HG02610 (cell line): ENCODE measurements at regions not wholly inside any gene's neighbourhood (a gene's known extent, or its start where the extent isn't known, plus 50 kb on each side); places are given as distances from the start of the nearest gene placed in this dataset.

Source experiments
- ATAC-seq: cut with Tn5 transposase; IDR thresholded peaks from one replicate; pipeline ENCODE4 v1.9.1; 2021; ENCODE audit warnings: mild to moderate bottlenecking, moderate library complexity; ENCODE audit not compliant: unreplicated experiment

DNA sequence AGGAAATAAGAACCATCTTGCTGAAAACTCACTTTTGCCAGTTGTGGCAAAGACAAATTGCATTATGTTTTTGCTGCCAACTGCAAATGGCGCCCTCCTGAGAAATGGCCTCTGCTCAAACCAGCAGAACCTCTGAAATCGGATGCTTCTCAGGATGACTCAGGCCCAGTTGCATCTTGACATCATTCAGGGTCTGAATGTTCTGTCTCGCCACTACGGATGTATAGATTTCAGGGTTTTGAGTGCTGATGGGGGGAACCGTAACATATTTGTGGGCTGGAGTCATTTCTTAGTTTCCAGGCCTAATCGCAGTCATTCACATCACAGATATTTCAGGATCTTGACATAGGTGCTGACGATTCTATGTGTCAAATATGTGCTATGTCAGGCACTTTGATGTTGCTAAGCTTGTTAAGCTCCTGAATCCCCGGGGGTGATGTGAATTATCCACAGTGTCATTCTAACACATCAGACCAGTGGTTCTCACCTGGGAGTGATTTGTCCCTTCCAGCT, 207.1 kb downstream of the NFATC2 start:
- peak; percentile 41 for ATAC-seq

- no peak for ATAC-seq
Measured at GRCh38 chr20:51334609-51335008, 207.9 kb downstream of the NFATC2 start.

DNA sequence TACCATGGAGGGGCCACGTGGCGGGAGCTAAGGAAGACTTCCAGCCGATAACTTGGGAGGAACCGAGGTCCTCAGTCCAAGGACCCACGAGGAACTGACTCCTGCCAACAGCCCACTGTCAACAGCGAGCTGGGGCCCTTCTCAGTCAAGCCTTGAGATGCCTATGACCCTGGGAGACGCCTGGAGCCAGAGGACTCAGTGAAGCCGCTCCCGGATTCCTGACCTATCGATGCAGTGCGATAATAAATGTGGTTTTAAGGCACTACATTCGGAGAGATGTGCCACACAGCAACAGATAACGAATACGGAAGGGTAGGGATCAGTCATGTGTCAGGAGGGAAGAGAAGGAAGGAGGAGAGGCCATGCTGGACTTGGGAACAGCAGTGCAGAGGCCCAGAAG, 208.5 kb downstream of the NFATC2 start:
- ATAC-seq, result no peak

DNA sequence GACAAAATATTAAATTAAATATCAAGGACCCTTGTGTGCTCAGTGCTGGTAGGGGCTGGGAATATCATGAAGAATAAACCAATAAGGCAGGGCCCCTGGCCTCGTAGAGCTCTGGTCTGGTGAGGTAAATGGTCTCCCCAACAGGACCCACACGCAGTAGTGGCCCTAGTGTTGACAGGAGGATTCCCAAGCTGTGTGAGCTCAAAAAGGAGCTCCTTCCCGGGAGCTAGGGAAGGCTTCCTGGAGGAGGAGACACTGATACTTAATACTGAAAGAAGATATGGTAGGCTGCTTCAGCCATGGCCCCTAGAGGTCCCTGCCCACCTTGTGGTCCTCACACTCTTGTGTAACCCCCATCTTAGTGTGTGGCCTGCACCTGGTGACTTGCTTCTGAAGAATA, 209.1 kb downstream of the NFATC2 start:
- ATAC-seq, result no peak

DNA sequence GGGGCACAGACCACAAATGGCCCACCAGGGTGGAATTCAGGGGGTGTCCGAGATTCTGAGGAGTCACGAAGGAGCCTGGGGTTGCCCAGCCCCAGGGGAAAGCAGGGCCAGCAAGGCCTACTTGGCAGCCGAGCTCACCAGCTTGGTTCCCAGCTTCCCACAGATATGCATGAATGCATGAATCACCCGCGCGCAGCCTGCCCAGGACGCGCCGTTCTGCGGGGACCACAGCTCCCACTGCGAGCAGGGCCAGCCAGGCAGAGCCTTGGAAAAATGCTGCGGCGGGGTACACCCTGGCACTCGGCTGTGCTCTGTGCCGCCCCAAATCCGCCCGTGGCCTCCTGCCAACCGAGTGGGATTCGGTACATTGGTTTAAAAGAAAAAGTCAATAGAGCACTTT, 211.0 kb downstream of the NFATC2 start:
- ATAC-seq, result no peak

GRCh38 chr20:51329845-51330244, 212.7 kb downstream of the NFATC2 start:
- ATAC-seq, result no peak

DNA sequence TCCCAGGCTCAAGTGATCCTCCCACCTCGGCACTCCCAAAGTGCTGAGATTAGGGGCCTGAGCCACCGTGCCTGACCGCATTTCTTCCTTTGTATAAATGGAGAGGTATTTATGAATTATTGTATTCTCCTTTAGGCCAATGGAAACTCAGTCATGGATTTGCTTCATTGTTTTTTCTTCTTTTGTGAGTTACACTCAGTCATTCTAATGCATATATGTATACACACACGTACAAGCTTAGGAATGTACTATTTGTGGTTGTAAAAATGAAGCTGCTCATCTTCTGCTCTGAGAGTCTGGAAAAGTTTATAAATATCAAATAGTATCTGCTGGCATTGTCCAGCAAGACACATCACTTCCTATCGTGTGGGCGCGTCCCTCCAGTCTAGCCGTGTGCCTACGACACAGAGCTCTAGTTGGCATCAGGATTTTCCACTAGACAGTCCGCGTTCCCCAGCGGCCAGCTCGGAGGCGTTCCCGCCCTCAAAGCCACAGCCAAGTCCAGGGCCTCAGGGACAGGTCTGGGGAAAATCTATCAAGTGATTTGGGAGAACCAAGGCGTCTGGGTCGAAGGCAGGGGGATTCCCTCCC, 215.2 kb downstream of the NFATC2 start:
- ATAC-seq, result no peak

DNA sequence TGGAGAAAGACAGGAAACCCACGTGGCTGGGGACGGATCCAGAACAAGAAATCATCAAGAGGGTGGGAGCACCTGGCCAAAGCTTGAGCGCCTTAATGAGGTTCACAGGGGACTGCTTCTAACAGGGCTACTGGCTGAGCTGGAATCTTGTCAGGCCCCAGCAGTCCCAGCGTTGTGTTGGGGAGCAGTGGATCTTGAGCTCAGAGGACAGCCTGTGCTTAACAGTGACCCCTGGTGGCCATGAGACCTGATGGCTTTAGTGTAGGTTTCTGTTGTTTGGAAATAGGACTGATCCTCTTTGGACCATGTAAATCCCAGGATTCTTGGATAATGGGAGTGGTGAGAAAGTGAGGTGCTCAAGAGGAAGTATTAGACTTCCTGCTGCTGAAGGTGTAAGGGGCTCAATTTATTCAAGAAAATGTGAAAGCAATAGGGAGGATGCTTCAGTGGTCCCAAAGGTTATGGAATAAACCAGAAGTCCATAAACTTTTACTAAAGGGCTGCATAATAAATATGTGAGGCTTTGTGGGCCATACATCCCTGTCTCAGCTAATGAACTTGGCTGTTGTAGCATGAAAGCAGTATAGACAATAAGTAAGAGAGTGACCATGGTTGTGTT, 216.2 kb downstream of the NFATC2 start:
- ATAC-seq, result no peak

DNA sequence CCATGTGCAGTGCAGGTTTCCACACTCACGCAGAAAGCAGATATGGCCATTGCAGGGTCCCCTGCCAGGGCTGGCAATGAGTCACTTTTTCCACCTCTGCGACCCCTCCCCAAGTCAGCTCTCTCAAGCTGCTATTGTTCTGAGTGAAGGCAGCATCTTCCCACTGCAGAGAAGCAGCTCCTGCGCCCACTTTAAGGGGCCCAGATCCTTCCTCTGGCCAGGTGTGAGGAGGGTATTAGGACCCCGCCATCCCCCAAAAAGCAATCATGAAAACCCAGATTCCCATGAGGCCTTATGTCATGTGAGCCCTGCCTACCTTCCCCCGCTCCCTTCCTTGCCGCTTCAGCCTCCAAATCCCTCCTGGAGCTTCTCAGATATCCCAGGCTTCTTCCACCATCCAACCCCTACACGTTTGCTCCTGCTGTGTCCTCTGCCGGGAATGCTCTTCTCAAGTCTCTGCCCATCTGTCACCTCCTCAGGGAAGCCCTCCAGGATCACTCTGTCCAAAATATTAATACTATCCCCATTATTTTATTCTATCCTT, 220.3 kb downstream of the NFATC2 start:
- no peak for ATAC-seq

- no peak for ATAC-seq
Measured at GRCh38 chr20:51321343-51322163, 221.0 kb downstream of the NFATC2 start.

DNA sequence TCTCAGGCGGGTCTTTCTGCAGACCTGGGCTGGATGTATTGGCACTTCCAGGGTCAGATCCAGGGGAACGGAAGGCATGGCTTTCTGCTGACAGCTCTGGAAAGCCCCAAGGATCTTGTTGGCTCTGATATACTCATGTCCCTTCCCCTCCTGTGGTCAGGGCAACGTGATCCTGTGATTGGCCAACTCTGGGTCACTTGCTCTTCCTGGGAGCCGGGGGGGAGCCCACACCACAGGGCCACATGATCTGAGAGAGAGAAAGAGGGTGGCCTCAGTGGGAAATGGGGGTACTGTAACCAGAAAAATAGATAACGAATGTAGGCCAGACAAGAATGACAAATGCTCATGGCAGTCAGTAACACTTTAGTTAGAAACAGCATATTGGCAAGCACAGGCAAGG, 223.0 kb downstream of the NFATC2 start:
- no peak for ATAC-seq

DNA sequence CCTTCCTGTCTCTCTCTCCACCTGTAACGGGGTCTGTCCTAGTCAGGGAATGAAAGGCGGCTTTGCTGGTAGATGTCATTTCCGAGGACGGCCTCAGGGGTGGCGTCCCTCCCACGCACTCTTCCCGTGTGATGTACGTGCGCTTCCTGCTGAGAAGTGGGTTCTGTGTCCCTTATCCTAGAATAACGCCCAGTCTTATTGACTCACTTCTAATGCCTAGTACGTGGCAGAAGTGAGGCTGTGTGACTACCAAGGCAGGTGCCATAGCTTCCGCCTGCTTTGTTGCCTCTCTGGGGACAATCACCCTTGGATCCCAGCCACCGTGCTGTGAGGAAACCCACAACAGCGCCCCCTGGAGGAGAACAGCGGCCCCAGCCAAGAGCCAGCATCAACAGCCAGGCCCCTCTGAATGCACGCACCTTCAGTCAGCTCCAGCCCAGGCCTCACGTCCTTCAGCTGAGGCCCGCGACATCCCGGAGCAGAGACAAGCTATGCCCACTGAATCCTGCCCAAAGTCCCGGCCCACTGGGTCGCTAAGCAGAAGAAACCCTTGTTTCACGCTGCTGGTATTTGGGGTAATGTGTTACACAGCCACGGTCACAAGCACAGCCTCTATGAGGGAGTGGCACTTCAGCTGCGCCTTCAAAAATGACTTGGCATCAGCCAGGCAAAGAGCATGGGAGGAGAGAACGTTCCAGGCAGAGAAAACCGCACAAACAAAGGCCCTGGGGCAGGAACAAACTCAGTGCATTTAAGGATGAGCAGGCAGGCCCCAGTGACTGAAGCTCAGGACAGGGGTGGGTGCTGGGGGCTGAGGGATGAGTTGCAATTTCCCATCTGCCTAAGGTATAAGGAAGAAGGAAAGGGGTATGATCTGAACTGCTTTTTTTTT, 224.2 kb downstream of the NFATC2 start:
- ATAC-seq, result no peak

GRCh38 chr20:51315390-51315789, 227.1 kb downstream of the NFATC2 start:
- no peak for ATAC-seq

DNA sequence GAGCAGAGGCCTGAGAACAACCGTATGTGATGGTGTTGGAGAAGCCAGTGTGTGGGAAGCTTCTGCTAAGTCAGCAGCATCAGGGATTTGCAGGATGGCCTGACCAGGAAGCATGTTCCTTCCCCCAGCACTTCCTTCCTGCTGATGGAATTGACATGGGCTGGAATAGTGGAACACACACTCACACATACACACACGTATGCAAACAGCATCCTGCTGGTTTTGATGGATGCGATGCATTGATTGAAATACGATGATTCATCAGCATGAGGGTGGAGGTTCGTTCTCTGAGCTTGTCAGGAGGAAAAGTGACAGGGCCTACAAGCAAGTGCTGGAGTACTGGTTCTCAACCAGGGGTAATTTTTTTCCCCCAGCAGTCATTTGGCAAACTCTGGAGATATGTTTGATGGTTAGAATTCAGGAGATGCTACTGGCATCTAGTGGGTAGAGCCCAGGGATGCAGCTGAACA, 229.1 kb downstream of the NFATC2 start:
- no peak for ATAC-seq

DNA sequence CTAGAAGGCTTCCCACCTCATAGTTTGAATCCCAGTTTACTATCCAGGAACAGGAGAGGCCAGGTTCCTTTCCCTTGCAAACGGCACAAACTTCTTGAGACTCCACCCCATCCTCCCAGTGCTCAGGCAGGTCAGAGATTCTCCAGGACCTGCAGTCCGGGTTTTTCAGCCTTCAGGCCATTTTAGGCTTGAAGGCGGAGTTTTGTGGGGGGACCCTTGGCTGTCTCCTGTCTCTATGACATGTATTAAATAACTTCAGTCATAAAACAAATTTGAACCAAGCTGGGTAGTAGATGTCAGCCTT, 230.1 kb downstream of the NFATC2 start:
- no peak for ATAC-seq

- no peak for ATAC-seq
Measured at GRCh38 chr20:51311636-51312479, 230.7 kb downstream of the NFATC2 start.

DNA sequence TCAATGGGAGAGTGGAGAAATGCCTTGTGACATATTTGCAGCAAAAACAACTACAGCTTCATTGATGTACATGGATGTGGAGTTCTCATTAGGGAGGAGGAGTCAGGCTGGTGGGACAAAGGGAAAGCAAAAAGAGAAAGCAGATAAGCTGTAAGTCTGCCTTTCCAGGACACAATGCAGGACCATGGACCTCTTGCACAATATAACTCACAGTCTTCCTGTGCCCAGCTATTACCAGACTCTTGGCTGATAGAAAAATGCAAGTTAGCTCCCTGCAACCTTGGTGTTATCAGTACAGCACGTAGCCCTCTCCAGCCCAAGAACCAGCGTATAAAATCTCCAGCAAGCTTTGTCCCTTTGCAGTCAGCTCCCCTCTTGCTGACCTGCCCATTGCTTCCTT, 232.3 kb downstream of the NFATC2 start:
- ATAC-seq, result no peak

GRCh38 chr20:51309128-51309527, 233.4 kb downstream of the NFATC2 start:
- no peak for ATAC-seq

- ATAC-seq, result no peak
Measured at GRCh38 chr20:51306521-51307358, 235.8 kb downstream of the NFATC2 start.
